ENCODE measurements at regions not wholly inside any gene's neighbourhood (a gene's known extent, or its start where the extent isn't known, plus 50 kb on each side); places are given as distances from the start of the nearest gene placed in this dataset.

DNA sequence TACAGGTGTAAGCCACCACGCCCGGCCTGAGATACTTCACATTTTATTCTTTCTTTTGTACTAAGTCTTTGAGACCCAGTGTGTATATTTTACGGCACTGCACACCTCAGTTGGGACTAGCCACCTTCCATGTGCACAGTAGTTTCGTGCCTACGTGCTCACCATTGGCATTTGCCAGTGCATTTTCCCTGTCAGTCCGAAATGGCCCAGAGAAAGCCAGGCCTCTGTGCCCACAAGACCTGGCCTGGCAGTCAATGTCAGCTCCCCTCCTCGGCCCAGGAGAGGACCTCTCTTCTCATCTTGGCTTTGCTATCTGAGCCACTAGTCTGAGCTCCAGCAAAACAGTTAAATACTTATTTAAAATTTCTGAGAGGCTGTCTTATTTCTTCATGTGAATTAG lies 147.8 kb upstream of the KLHL29 start:
- TF ChIP-seq FOXA1 (IDR thresholded peaks at IDR 0.05) (no peak), TARDBP (IDR thresholded peaks at IDR 0.05) (no peak), FOXM1 (IDR thresholded peaks at IDR 0.05; ENCODE audit: borderline replicate concordance) (no peak), HDGF (IDR thresholded peaks at IDR 0.05; ENCODE audit: borderline replicate concordance) (no peak), SP1 (IDR thresholded peaks at IDR 0.05) (no peak), SUZ12 (IDR thresholded peaks at IDR 0.05) (no peak), ELF4 (IDR thresholded peaks at IDR 0.05) (no peak), FOXK2 (IDR thresholded peaks at IDR 0.05) (no peak), BHLHE40 (IDR thresholded peaks at IDR 0.05; ENCODE audit: borderline replicate concordance) (no peak), LEF1 (IDR thresholded peaks at IDR 0.05; ENCODE audit: borderline replicate concordance) (no peak), ARNT (IDR thresholded peaks at IDR 0.05) (no peak), NFRKB (IDR thresholded peaks at IDR 0.05) (no peak), L3MBTL2 (conservative IDR thresholded peaks at IDR 0.05) (no peak)
- TF ChIP-seq, protein P1, sequence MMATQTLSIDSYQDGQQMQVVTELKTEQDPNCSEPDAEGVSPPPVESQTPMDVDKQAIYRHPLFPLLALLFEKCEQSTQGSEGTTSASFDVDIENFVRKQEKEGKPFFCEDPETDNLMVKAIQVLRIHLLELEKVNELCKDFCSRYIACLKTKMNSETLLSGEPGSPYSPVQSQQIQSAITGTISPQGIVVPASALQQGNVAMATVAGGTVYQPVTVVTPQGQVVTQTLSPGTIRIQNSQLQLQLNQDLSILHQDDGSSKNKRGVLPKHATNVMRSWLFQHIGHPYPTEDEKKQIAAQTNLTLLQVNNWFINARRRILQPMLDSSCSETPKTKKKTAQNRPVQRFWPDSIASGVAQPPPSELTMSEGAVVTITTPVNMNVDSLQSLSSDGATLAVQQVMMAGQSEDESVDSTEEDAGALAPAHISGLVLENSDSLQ (IDR thresholded peaks at IDR 0.05): no peak
